HepG2 (cell line): ENCODE measurements at regions not wholly inside any gene's neighbourhood (a gene's known extent, or its start where the extent isn't known, plus 50 kb on each side); places are given as distances from the start of the nearest gene placed in this dataset.

Experiments
- ATAC-seq: fragments of 200-7000 bp; cut with Tn5 transposase; 3 replicates; pipeline ENCODE4 v1.9.1; 2020; ENCODE audit warnings: mild to moderate bottlenecking, moderate library complexity
- BruUV-seq: library from RNA; stranded (reverse); fragments of 400-500 nt; replicated peaks from 2 replicates; lab custom pipeline; 2021; lab: Mats Ljungman, UMichigan
- CTCF ChIA-PET: fragments of 300-600 bp; formaldehyde crosslinking; extraction: SDS; loops from one replicate; lab custom pipeline; 2021; ENCODE audit warnings: low total read pairs, inconsistent platforms, low intra/inter-chr PET ratio; lab: Yijun Ruan, JAX
- POLR2A ChIA-PET: fragments of 350-600 bp; sonication (Branson Sonifier 250); formaldehyde crosslinking; loops from one replicate; lab custom pipeline; 2020; ENCODE audit warnings: antibody characterized with exemption, inconsistent platforms; lab: Yijun Ruan, JAX
- DNase-seq: peaks from one replicate; pipeline ENCODE4 v3.0.0-alpha.2; 2015; ENCODE audit warnings: low spot score
- FAIRE-seq: peaks from 3 replicates; lab custom pipeline; 2011; peaks lifted over from hg19 to GRCh38; lab: Jason Lieb, UNC
- H2AFZ ChIP-seq: one replicate; pipeline ENCODE4 v1.6.1; 2011; ENCODE audit warnings: low read length, inconsistent platforms
- H3K27ac ChIP-seq: fragments of 300-600 bp; 3 replicates; pipeline ENCODE4 v1.8.0; 2011; ENCODE audit warnings: mixed run types, mild to moderate bottlenecking, mixed read lengths, low read length, inconsistent platforms; ENCODE audit not compliant: insufficient read depth; ENCODE audit errors: extremely low read length
- H3K27me3 ChIP-seq, 2 experiments: fragments of 200-600 bp in 1 of 2; 2 replicates in 1 of 2; 3 replicates in 1 of 2; pipeline versions ENCODE4 v1.6.0 to v1.8.0; 2011; ENCODE audit warnings: low read length in 2 of 2, mild to moderate bottlenecking in 2 of 2, moderate library complexity in 2 of 2, inconsistent platforms in 1 of 2; ENCODE audit not compliant: insufficient read depth in 2 of 2, control insufficient read depth in 1 of 2
- H3K36me3 ChIP-seq, 2 experiments: fragments of 200-600 bp in 1 of 2; replicated peaks in 1 of 2; 2 replicates in 1 of 2; 3 replicates in 1 of 2; pipeline versions ENCODE4 v1.5.1 to v1.8.0; 2011; ENCODE audit warnings: low read length in 2 of 2, inconsistent platforms in 1 of 2; ENCODE audit not compliant: insufficient read depth in 2 of 2, control insufficient read depth in 1 of 2
- H3K4me1 ChIP-seq: 2 replicates; pipeline ENCODE4 v1.5.1; 2012; ENCODE audit warnings: low read length, inconsistent platforms; ENCODE audit not compliant: insufficient read depth
- H3K4me2 ChIP-seq: 2 replicates; pipeline ENCODE4 v1.6.0; 2011; ENCODE audit warnings: low read depth, low read length, inconsistent platforms
- H3K4me3 ChIP-seq, 3 experiments: fragments of 200-600 bp in 1 of 3; sonication (generic), shearing (Covaris generic) in 1 of 3; replicated peaks in 1 of 3; 2 replicates each; pipeline ENCODE4 v1.5.1; 2011 to 2016; ENCODE audit warnings: low read length in 3 of 3, inconsistent platforms in 2 of 3, low read depth in 2 of 3, mild to moderate bottlenecking in 2 of 3, control low read depth in 1 of 3, mixed read lengths in 1 of 3; ENCODE audit not compliant: insufficient read depth in 1 of 3
- H3K79me2 ChIP-seq: one replicate; pipeline ENCODE4 v1.6.1; 2011; ENCODE audit warnings: low read length, inconsistent platforms; ENCODE audit not compliant: insufficient read depth
- H3K9ac ChIP-seq: 2 replicates; pipeline ENCODE4 v1.6.0; 2011; ENCODE audit warnings: mild to moderate bottlenecking, low read depth, low read length, inconsistent platforms; ENCODE audit not compliant: insufficient read depth
- H3K9me3 ChIP-seq: 2 replicates; pipeline ENCODE4 v1.5.1; 2012; ENCODE audit warnings: mild to moderate bottlenecking, low read length
- H4K20me1 ChIP-seq: 2 replicates; pipeline ENCODE4 v1.6.0; 2011; ENCODE audit warnings: inconsistent platforms, mild to moderate bottlenecking, low read length, moderate library complexity; ENCODE audit not compliant: insufficient read depth
- GTF3A ChIP-seq: sonication (generic); formaldehyde crosslinking; conservative IDR thresholded peaks from 2 replicates; pipeline ENCODE4 v1.4.0; 2020; ENCODE audit warnings: mild to moderate bottlenecking, missing genetic modification reagents
- MAF1 ChIP-seq: sonication (generic); formaldehyde crosslinking; IDR thresholded peaks from 2 replicates; pipeline ENCODE4 v1.5.0; 2020; ENCODE audit warnings: missing genetic modification reagents, borderline replicate concordance
- MAFF ChIP-seq: IDR thresholded peaks from 2 replicates; pipeline ENCODE4 v1.6.1; 2011; ENCODE audit warnings: low read depth, low read length, improper control_type of control experiment
- MAFG ChIP-seq: sonication (generic); formaldehyde crosslinking; IDR thresholded peaks from 2 replicates; pipeline ENCODE4 v1.5.1; 2020; ENCODE audit warnings: mild to moderate bottlenecking, missing genetic modification reagents
- ONECUT2 ChIP-seq: sonication (generic); formaldehyde crosslinking; IDR thresholded peaks from 2 replicates; pipeline ENCODE4 v1.4.0; 2020; ENCODE audit warnings: missing genetic modification reagents
- PHF20 ChIP-seq: sonication (generic); formaldehyde crosslinking; IDR thresholded peaks from 2 replicates; pipeline ENCODE4 v1.5.0; 2020; ENCODE audit warnings: mild to moderate bottlenecking, missing genetic modification reagents
- RBM22 ChIP-seq: fragments of 200-400 bp; formaldehyde crosslinking; optimal IDR thresholded peaks from 2 replicates; pipeline ENCODE3; 2017; ENCODE audit warnings: mild to moderate bottlenecking, low read length, moderate library complexity
- REPIN1 ChIP-seq: sonication (generic); formaldehyde crosslinking; IDR thresholded peaks from 2 replicates; pipeline ENCODE4 v1.8.0; 2022; ENCODE audit warnings: missing genetic modification reagents, low read depth, mild to moderate bottlenecking, borderline replicate concordance
- TSC22D2 ChIP-seq: sonication (generic); formaldehyde crosslinking; IDR thresholded peaks from 2 replicates; pipeline ENCODE4 v1.5.1; 2020; ENCODE audit warnings: missing genetic modification reagents, mild to moderate bottlenecking, borderline replicate concordance
- ZNF205 ChIP-seq: IDR thresholded peaks from 2 replicates; pipeline ENCODE4 v1.6.1; 2018; ENCODE audit warnings: missing biosample characterization, missing genetic modification reagents
- ZNF510 ChIP-seq: sonication (generic); formaldehyde crosslinking; IDR thresholded peaks from 2 replicates; pipeline ENCODE4 v1.4.0; 2020; ENCODE audit warnings: low read depth, mild to moderate bottlenecking, missing genetic modification reagents
- ZNF547 ChIP-seq: sonication (generic); formaldehyde crosslinking; IDR thresholded peaks from 2 replicates; pipeline ENCODE4 v1.5.1; 2020; ENCODE audit warnings: mild to moderate bottlenecking, missing genetic modification reagents
- ZNF552 ChIP-seq: sonication (generic); formaldehyde crosslinking; IDR thresholded peaks from 2 replicates; pipeline ENCODE4 v1.9.0; 2022; ENCODE audit warnings: missing genetic modification reagents, mild to moderate bottlenecking, borderline replicate concordance
- WGBS: methylation state at CpG from one replicate; pipeline ENCODE4 v1.1.6; 2017; ENCODE audit warnings: low lambda C conversion rate; 5-methylcytosine and 5-hydroxymethylcytosine counted together
- in situ Hi-C: cut with HindIII; loops from 2 replicates; pipeline ENCODE4 v1.10.0; 2017; ENCODE audit warnings: low pct_unique_long_range_greater_than_20kb; ENCODE audit not compliant: extremely low pct_ligation_motif_present
- intact Hi-C: fragments of 100-400 bp; cut with micrococcal nuclease; formaldehyde crosslinking; loops from one replicate; pipeline ENCODE4 v1.10.0; 2022; ENCODE audit not compliant: unreplicated experiment

DNA sequence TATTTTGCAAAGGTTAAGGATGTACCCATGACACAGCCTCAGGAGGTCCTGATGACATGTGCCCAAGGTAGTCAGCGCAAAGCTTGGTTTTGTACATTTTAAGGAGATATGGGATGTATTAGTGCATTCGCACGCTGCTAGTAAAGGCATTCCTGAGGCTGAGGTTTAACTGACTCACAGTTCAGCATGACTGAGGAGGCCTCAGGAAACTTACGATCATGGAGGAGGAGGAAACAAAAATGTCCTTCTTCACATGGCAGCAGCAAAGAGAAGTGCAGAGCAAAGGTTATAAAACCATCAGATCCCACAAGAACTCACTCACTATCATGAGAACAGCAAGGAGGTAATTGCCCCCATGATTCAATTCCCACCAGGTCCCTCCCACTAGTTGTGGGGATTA is 1017.4 kb downstream of the EFNB2 start:
- Histone ChIP-seq H3K4me3 (no peak overlapping the region), H3K79me2 (no peaks in the 10 kb centered on the region), H3K4me2 (no peak overlapping the region), H3K9ac (no peak overlapping the region), H3K27me3 (no peaks in the 10 kb centered on the region), H3K27ac (no peak overlapping the region), H3K36me3 (no peaks in the 10 kb centered on the region), H2AFZ (no peak overlapping the region), H3K9me3 (peaks cover 14% of the 10 kb centered on the region), H3K4me1 (no peaks in the 10 kb centered on the region), H4K20me1 (no peaks in the 10 kb centered on the region)
- ChIA-PET CTCF (no interaction called here), POLR2A (no interaction called here)
- intact Hi-C loops (no loop called here), in situ Hi-C loops (no loop called here)
- no peak for ATAC-seq
- TF ChIP-seq TSC22D2 (CRISPR knock-in tag) (no peak), MAFF (no peak), GTF3A (CRISPR knock-in tag) (no peak), ZNF552 (CRISPR knock-in tag) (no peak), MAFG (CRISPR knock-in tag) (no peak), RBM22 (no peak), MAF1 (no peak), ZNF205 (CRISPR knock-in tag) (no peak), ZNF547 (CRISPR knock-in tag) (no peak), REPIN1 (CRISPR knock-in tag) (no peak), PHF20 (no peak), ONECUT2 (CRISPR knock-in tag) (no peak)
- no peak for FAIRE-seq
- 50% methylated on average over 4 of the region's 4 CpGs for WGBS
- DNase-seq, result no peak
- BruUV-seq, result no TSS peak

DNA sequence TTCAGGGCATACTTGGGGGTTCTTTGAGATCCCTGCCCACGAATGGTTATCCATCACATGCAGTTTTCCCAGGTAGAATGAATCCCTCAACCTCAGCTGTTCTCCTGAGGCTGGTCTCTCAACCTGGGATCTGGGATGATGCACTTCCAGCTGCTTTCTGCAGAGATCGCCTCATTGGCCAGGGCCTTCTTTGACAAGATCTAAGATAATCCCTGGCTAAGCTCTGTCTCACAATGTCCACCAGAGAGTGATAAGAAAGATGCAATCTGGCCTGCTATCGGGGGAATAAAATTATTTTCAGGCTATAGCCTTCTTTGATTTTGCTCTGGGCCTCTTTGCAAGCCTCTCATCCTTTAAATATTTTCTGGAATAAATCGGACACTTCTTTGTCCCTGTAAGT is 1021.1 kb downstream of the EFNB2 start:
- CTCF ChIA-PET, result no interaction called here
- Histone ChIP-seq H3K36me3 (no peaks in the 10 kb centered on the region), H3K79me2 (no peaks in the 10 kb centered on the region), H3K4me2 (no peak overlapping the region), H3K27ac (no peak overlapping the region), H3K4me3 (no peak overlapping the region), H2AFZ (no peak overlapping the region), H3K27me3 (no peaks in the 10 kb centered on the region), H4K20me1 (no peaks in the 10 kb centered on the region), H3K9me3 (peaks cover 8% of the 10 kb centered on the region), H3K9ac (no peak overlapping the region), H3K4me1 (no peaks in the 10 kb centered on the region)
- no TSS peak for BruUV-seq
- 3% methylated on average over 4 of the region's 4 CpGs for WGBS
- intact Hi-C loops (no loop called here), in situ Hi-C loops (no loop called here)
- DNase-seq (no peak), FAIRE-seq (no peak), ATAC-seq (no peak)
- TF ChIP-seq ZNF510 (CRISPR knock-in tag), result no peak
- POLR2A ChIA-PET, result no interaction called here
